ENCODE measurements at regions not wholly inside any gene's neighbourhood (a gene's known extent, or its start where the extent isn't known, plus 50 kb on each side); places are given as distances from the start of the nearest gene placed in this dataset.

DNA sequence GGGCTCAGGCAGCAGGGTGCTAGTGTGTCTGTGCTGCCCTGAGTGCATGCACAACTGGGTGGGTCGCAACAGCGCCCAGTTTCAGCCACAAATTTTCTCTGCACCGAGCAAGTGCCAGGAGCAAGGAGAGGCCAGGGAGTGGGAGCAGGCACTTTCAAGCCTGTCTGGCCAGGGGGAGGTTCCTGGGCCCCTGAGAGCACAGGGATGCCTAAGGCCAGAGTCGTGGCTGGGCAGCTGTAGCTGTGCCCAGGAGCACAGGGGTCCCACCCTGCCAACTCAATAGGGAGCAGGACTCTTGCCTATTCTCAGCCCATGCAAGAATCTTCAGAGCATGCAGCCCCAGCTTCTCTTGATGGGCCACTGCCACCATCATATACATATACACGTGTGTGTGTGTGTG lies 1577.4 kb downstream of the KCNT2 start:
- no peaks in the 10 kb centered on the region for H3K4me1 ChIP-seq (ENCODE audit: insufficient read depth, low read length)
- Mint-ChIP-seq H3K27ac (no peak overlapping the region), H3K27me3 (no peaks in the 10 kb centered on the region), H3K9me3 (peaks cover 0 to 24% (median 4%) of the 10 kb centered on the region in 5 donors), H3K4me3 (no peak overlapping the region), H3K36me3 (no peaks in the 10 kb centered on the region), H3K4me1 (no peaks in the 10 kb centered on the region)
- H3K27ac ChIP-seq (ENCODE audit: low read depth, low read length): no peak overlapping the region
- ChIA-PET POLR2A (no interaction called here), CTCF (no interaction called here)
- no peak overlapping the region for H3K4me3 ChIP-seq (ENCODE audit: low read length)
- H3K9me3 ChIP-seq (ENCODE audit: low read length): no peaks in the 10 kb centered on the region
- no peak for DNase-seq
- H3K36me3 ChIP-seq (ENCODE audit: insufficient read depth, low read length): no peaks in the 10 kb centered on the region
- no peaks in the 10 kb centered on the region for H3K27me3 ChIP-seq (ENCODE audit: insufficient read depth, low read length, poor library complexity, severe bottlenecking)

DNA sequence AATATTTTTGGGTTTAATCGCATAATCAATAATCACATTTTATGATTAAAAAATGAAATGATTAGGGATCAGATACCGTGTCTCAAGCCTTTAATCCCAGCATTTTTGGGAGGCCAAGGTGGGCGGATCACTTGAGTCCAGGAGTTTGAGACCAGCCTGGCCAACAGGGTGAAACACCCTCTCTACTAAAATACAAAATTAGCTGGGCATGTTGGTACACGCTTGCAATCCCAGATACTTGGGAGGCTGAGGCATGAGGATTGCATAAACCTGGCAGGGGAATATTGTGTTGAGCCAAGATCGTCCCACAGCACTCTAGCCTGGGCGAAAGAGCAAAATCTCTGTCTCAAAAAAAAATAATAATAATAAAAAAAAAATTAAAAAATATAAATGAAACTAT lies 1581.4 kb downstream of the KCNT2 start:
- Mint-ChIP-seq H3K36me3 (no peaks in the 10 kb centered on the region), H3K27ac (no peak overlapping the region), H3K4me3 (no peak overlapping the region), H3K4me1 (no peaks in the 10 kb centered on the region), H3K27me3 (no peaks in the 10 kb centered on the region), H3K9me3 (peaks cover 0 to 5% (median 2%) of the 10 kb centered on the region in 5 donors)
- Histone ChIP-seq H3K27me3 (ENCODE audit: insufficient read depth, low read length, poor library complexity, severe bottlenecking) (no peaks in the 10 kb centered on the region), H3K27ac (ENCODE audit: low read depth, low read length) (no peak overlapping the region), H3K36me3 (ENCODE audit: insufficient read depth, low read length) (no peaks in the 10 kb centered on the region), H3K4me1 (ENCODE audit: insufficient read depth, low read length) (no peaks in the 10 kb centered on the region), H3K4me3 (ENCODE audit: low read length) (no peak overlapping the region), H3K9me3 (ENCODE audit: low read length) (no peaks in the 10 kb centered on the region)
- DNase-seq: no peak
- POLR2A ChIA-PET: no interaction called here
- CTCF ChIA-PET: no interaction called here

DNA sequence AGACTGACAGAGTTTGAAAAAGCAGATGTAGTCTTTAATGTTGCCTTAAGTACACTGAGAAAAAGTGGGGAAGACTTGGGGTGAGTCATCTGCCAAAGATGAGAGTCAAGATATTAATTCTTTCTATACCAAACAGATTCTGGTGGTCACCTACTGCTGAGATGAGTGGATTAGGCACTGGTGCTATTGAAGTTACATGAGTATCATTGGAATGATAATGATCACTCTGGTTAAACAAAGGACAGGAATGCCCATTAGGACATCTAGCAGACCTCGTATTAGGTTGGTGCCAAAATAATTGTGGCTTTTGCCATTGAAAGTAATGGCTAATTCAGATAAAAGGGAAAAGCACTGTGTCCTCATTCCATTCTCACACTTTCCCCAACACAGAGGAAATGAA lies 1588.9 kb downstream of the KCNT2 start:
- Histone ChIP-seq H3K4me1 (ENCODE audit: insufficient read depth, low read length) (no peaks in the 10 kb centered on the region), H3K36me3 (ENCODE audit: insufficient read depth, low read length) (no peaks in the 10 kb centered on the region), H3K4me3 (ENCODE audit: low read length) (no peak overlapping the region), H3K27ac (ENCODE audit: low read depth, low read length) (no peak overlapping the region), H3K9me3 (ENCODE audit: low read length) (no peaks in the 10 kb centered on the region), H3K27me3 (ENCODE audit: insufficient read depth, low read length, poor library complexity, severe bottlenecking) (no peaks in the 10 kb centered on the region)
- H3K4me1 Mint-ChIP-seq: no peaks in the 10 kb centered on the region
- no peak overlapping the region for H3K27ac Mint-ChIP-seq
- no peaks in the 10 kb centered on the region for H3K36me3 Mint-ChIP-seq
- H3K27me3 Mint-ChIP-seq: no peaks in the 10 kb centered on the region
- H3K4me3 Mint-ChIP-seq: no peak overlapping the region
- no peaks in the 10 kb centered on the region for H3K9me3 Mint-ChIP-seq
- CTCF ChIA-PET: no interaction called here
- POLR2A ChIA-PET: no interaction called here
- no peak for DNase-seq

DNA sequence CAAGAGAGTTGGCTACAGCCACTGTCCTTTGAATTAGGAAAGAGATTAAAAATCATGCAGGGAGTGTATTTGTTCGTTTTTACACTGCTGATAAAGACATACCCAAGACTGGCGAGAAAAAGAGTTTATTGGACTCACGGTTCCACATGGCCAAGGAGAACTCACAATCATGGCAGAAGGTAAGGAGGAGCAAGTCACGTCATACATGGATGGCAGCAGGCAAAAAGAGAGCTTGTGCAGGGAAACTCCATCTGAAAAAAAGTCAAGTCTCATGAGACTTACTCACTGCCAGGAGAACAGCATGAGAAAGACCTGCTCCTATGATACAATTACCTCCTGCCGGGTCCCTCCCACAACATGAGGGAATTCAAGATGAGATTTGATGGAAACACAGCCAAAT lies 1595.2 kb downstream of the KCNT2 start:
- no peaks in the 10 kb centered on the region for H3K27me3 Mint-ChIP-seq
- no peak overlapping the region for H3K27ac Mint-ChIP-seq
- H3K36me3 ChIP-seq (ENCODE audit: insufficient read depth, low read length): no peaks in the 10 kb centered on the region
- H3K9me3 Mint-ChIP-seq: peaks cover 0 to 7% (median 2%) of the 10 kb centered on the region in 5 donors
- POLR2A ChIA-PET: no interaction called here
- CTCF ChIA-PET: no interaction called here
- H3K4me1 ChIP-seq (ENCODE audit: insufficient read depth, low read length): no peaks in the 10 kb centered on the region
- H3K27me3 ChIP-seq (ENCODE audit: insufficient read depth, low read length, poor library complexity, severe bottlenecking): no peaks in the 10 kb centered on the region
- H3K4me1 Mint-ChIP-seq: no peaks in the 10 kb centered on the region
- H3K27ac ChIP-seq (ENCODE audit: low read depth, low read length): no peak overlapping the region
- no peaks in the 10 kb centered on the region for H3K36me3 Mint-ChIP-seq
- H3K4me3 ChIP-seq (ENCODE audit: low read length): no peak overlapping the region
- H3K4me3 Mint-ChIP-seq: no peak overlapping the region
- DNase-seq: no peak
- no peaks in the 10 kb centered on the region for H3K9me3 ChIP-seq (ENCODE audit: low read length)

DNA sequence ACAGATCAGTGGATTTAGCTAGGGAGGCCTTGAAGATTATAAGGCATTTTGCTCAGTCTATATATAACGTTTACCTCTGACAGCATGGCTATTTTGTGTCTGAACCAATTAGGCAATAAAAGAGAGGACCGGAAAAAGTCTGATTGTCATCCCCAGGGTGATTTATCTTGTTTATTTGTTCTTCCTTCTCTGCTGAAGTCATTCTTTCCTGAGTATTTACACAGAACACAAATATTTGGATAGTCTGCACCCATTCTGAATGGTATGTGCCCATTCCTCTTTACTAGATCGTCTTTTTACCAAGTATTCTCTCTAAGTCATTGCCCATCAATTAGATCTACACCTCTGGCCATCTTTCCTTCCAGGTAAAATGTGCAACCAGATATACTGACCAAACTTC lies 1602.9 kb downstream of the KCNT2 start:
- no peak overlapping the region for H3K27ac ChIP-seq (ENCODE audit: low read depth, low read length)
- H3K36me3 Mint-ChIP-seq: no peaks in the 10 kb centered on the region
- H3K27ac Mint-ChIP-seq: no peak overlapping the region
- H3K4me1 Mint-ChIP-seq: no peaks in the 10 kb centered on the region
- H3K9me3 ChIP-seq (ENCODE audit: low read length): no peaks in the 10 kb centered on the region
- H3K4me3 ChIP-seq (ENCODE audit: low read length): no peak overlapping the region
- ChIA-PET POLR2A (no interaction called here), CTCF (no interaction called here)
- no peak overlapping the region for H3K4me3 Mint-ChIP-seq
- H3K27me3 Mint-ChIP-seq: no peaks in the 10 kb centered on the region
- H3K4me1 ChIP-seq (ENCODE audit: insufficient read depth, low read length): no peaks in the 10 kb centered on the region
- no peaks in the 10 kb centered on the region for H3K27me3 ChIP-seq (ENCODE audit: insufficient read depth, low read length, poor library complexity, severe bottlenecking)
- DNase-seq: no peak
- peaks cover 0 to 9% (median 0%) of the 10 kb centered on the region in 5 donors for H3K9me3 Mint-ChIP-seq
- H3K36me3 ChIP-seq (ENCODE audit: insufficient read depth, low read length): no peaks in the 10 kb centered on the region

GRCh38 chr1:194990483-194990882 lies 1617.8 kb downstream of the KCNT2 start:
- no peak overlapping the region for H3K4me3 ChIP-seq (ENCODE audit: low read length)
- no peaks in the 10 kb centered on the region for H3K36me3 Mint-ChIP-seq
- ChIA-PET CTCF (no interaction called here), POLR2A (no interaction called here)
- H3K27ac ChIP-seq (ENCODE audit: low read depth, low read length): no peak overlapping the region
- no peak overlapping the region for H3K27ac Mint-ChIP-seq
- no peak overlapping the region for H3K4me3 Mint-ChIP-seq
- H3K36me3 ChIP-seq (ENCODE audit: insufficient read depth, low read length): no peaks in the 10 kb centered on the region
- no peaks in the 10 kb centered on the region for H3K4me1 Mint-ChIP-seq
- no peaks in the 10 kb centered on the region for H3K9me3 ChIP-seq (ENCODE audit: low read length)
- no peak for DNase-seq
- no peaks in the 10 kb centered on the region for H3K27me3 ChIP-seq (ENCODE audit: insufficient read depth, low read length, poor library complexity, severe bottlenecking)
- H3K9me3 Mint-ChIP-seq: peaks cover 0 to 6% (median 0%) of the 10 kb centered on the region in 5 donors
- no peaks in the 10 kb centered on the region for H3K27me3 Mint-ChIP-seq
- H3K4me1 ChIP-seq (ENCODE audit: insufficient read depth, low read length): no peaks in the 10 kb centered on the region

DNA sequence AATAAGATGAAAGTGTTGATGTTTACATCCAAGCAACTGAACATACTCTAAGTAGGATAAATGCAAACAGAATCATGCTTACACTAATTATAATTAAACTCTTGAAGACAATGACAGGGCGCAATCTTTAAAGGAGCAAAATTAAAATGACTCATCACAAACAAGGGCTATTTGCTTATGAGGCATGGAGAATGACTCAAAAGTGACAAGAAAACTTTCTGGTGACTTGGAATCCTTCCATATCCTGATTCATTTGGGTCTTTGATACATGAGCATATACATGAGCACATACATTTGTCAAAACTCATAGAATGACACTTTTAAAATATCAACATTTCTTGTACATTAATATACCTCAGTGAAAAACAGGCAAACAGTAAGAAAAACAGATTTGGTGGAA lies 1632.3 kb downstream of the KCNT2 start:
- Mint-ChIP-seq H3K4me1 (no peaks in the 10 kb centered on the region), H3K4me3 (no peak overlapping the region), H3K27me3 (no peaks in the 10 kb centered on the region), H3K36me3 (no peaks in the 10 kb centered on the region), H3K9me3 (peaks cover 0 to 12% (median 0%) of the 10 kb centered on the region in 5 donors), H3K27ac (no peak overlapping the region)
- no peak for DNase-seq
- ChIA-PET CTCF (no interaction called here), POLR2A (no interaction called here)
- Histone ChIP-seq H3K4me1 (ENCODE audit: insufficient read depth, low read length) (no peaks in the 10 kb centered on the region), H3K36me3 (ENCODE audit: insufficient read depth, low read length) (no peaks in the 10 kb centered on the region), H3K27me3 (ENCODE audit: insufficient read depth, low read length, poor library complexity, severe bottlenecking) (no peaks in the 10 kb centered on the region), H3K4me3 (ENCODE audit: low read length) (no peak overlapping the region), H3K27ac (ENCODE audit: low read depth, low read length) (no peak overlapping the region), H3K9me3 (ENCODE audit: low read length) (no peaks in the 10 kb centered on the region)

- CTCF ChIA-PET: no interaction called here
- H3K27me3 Mint-ChIP-seq: no peaks in the 10 kb centered on the region
- H3K4me3 Mint-ChIP-seq: no peak overlapping the region
- H3K27ac Mint-ChIP-seq: no peak overlapping the region
- POLR2A ChIA-PET: no interaction called here
- no peak overlapping the region for H3K4me3 ChIP-seq (ENCODE audit: low read length)
- H3K4me1 Mint-ChIP-seq: no peaks in the 10 kb centered on the region
- no peaks in the 10 kb centered on the region for H3K27me3 ChIP-seq (ENCODE audit: insufficient read depth, low read length, poor library complexity, severe bottlenecking)
- no peaks in the 10 kb centered on the region for H3K36me3 Mint-ChIP-seq
- H3K27ac ChIP-seq (ENCODE audit: low read depth, low read length): no peak overlapping the region
- no peak for DNase-seq
- H3K9me3 Mint-ChIP-seq: no peaks in the 10 kb centered on the region
- no peaks in the 10 kb centered on the region for H3K4me1 ChIP-seq (ENCODE audit: insufficient read depth, low read length)
- H3K9me3 ChIP-seq (ENCODE audit: low read length): no peaks in the 10 kb centered on the region
- no peaks in the 10 kb centered on the region for H3K36me3 ChIP-seq (ENCODE audit: insufficient read depth, low read length)
These were observed 1639.3 kb downstream of the KCNT2 start for GRCh38 chr1:194968916-194969315.

GRCh38 chr1:194959795-194960194 lies 1648.4 kb downstream of the KCNT2 start:
- CTCF ChIA-PET: no interaction called here
- Histone ChIP-seq H3K4me1 (ENCODE audit: insufficient read depth, low read length) (no peaks in the 10 kb centered on the region), H3K9me3 (ENCODE audit: low read length) (no peaks in the 10 kb centered on the region), H3K27ac (ENCODE audit: low read depth, low read length) (no peak overlapping the region), H3K4me3 (ENCODE audit: low read length) (no peak overlapping the region), H3K27me3 (ENCODE audit: insufficient read depth, low read length, poor library complexity, severe bottlenecking) (no peaks in the 10 kb centered on the region), H3K36me3 (ENCODE audit: insufficient read depth, low read length) (no peaks in the 10 kb centered on the region)
- Mint-ChIP-seq H3K4me3 (no peak overlapping the region), H3K9me3 (peaks cover 0 to 3% (median 0%) of the 10 kb centered on the region in 5 donors), H3K4me1 (no peaks in the 10 kb centered on the region), H3K27ac (no peak overlapping the region), H3K36me3 (no peaks in the 10 kb centered on the region), H3K27me3 (no peaks in the 10 kb centered on the region)
- POLR2A ChIA-PET: no interaction called here
- no peak for DNase-seq
